Hepatocyte (in vitro differentiated cells): ENCODE measurements at regions not wholly inside any gene's neighbourhood (a gene's known extent, or its start where the extent isn't known, plus 50 kb on each side); places are given as distances from the start of the nearest gene placed in this dataset.

ENCODE experiments used
- DNase-seq: peaks from one replicate; pipeline ENCODE4 v3.0.0-alpha.2; 2016; ENCODE audit warnings: low spot score
- H2AFZ ChIP-seq: fragments of 200-600 bp; sonication (generic); 2 replicates; pipeline ENCODE4 v1.6.0; 2016; ENCODE audit warnings: antibody characterized with exemption, mild to moderate bottlenecking
- H3K27ac ChIP-seq: fragments of 200-600 bp; sonication (generic); 2 replicates; pipeline ENCODE4 v1.5.1; 2016; ENCODE audit warnings: mild to moderate bottlenecking
- H3K27me3 ChIP-seq: fragments of 200-600 bp; sonication (generic); 2 replicates; pipeline ENCODE4 v1.6.1; 2016
- H3K36me3 ChIP-seq: fragments of 200-600 bp; sonication (generic); replicated peaks from 2 replicates; pipeline ENCODE4 v1.5.1; 2016; ENCODE audit warnings: low read depth; ENCODE audit not compliant: insufficient read depth
- H3K4me1 ChIP-seq: fragments of 200-600 bp; sonication (generic); 2 replicates; pipeline ENCODE4 v1.5.1; 2016; ENCODE audit warnings: mild to moderate bottlenecking, moderate library complexity; ENCODE audit not compliant: insufficient read depth
- H3K4me2 ChIP-seq: fragments of 200-600 bp; sonication (generic); 2 replicates; pipeline ENCODE4 v1.6.0; 2016
- H3K4me3 ChIP-seq: fragments of 200-600 bp; sonication (generic); 2 replicates; pipeline ENCODE4 v1.5.1; 2016; ENCODE audit warnings: mild to moderate bottlenecking
- H3K79me2 ChIP-seq: fragments of 200-600 bp; sonication (generic); 2 replicates; pipeline ENCODE4 v1.6.0; 2017; ENCODE audit warnings: mild to moderate bottlenecking
- H3K9me2 ChIP-seq: fragments of 200-600 bp; sonication (generic); replicated peaks from 2 replicates; pipeline ENCODE4 v1.6.0; 2017; ENCODE audit warnings: mild to moderate bottlenecking; ENCODE audit not compliant: insufficient read depth
- H3K9me3 ChIP-seq: fragments of 200-600 bp; sonication (generic); 2 replicates; pipeline ENCODE4 v1.5.1; 2016; ENCODE audit warnings: low read depth, mild to moderate bottlenecking
- H4K20me1 ChIP-seq: fragments of 200-600 bp; sonication (generic); 2 replicates; pipeline ENCODE4 v1.6.0; 2016; ENCODE audit warnings: mild to moderate bottlenecking; ENCODE audit not compliant: insufficient read depth, poor library complexity, severe bottlenecking
- CTCF ChIP-seq: fragments of 200-600 bp; sonication (generic); IDR thresholded peaks from 2 replicates; pipeline ENCODE4 v1.5.1; 2016; ENCODE audit warnings: antibody characterized with exemption, mild to moderate bottlenecking; ENCODE audit not compliant: poor library complexity
- EZH2 ChIP-seq: fragments of 200-600 bp; sonication (generic); IDR thresholded peaks from 2 replicates; pipeline ENCODE4 v1.6.1; 2016; ENCODE audit warnings: antibody characterized with exemption, mild to moderate bottlenecking, borderline replicate concordance
- EZH2phosphoT487 ChIP-seq: fragments of 200-600 bp; sonication (generic); IDR thresholded peaks from one replicate; pipeline ENCODE4 v1.6.1; 2018; ENCODE audit warnings: antibody characterized with exemption, mild to moderate bottlenecking, low read depth, moderate library complexity; ENCODE audit not compliant: unreplicated experiment, severe bottlenecking
- WGBS: methylation state at CpG from one replicate; pipeline ENCODE4 v1.1.6; 2016; ENCODE audit warnings: low lambda C conversion rate; ENCODE audit errors: missing lambda C conversion rate; 5-methylcytosine and 5-hydroxymethylcytosine counted together

GRCh38 chr6:167402195-167402686, 77.4 kb downstream of the TTLL2 start:
- Histone ChIP-seq H3K9me3 (no peaks in the 10 kb centered on the region), H3K27ac (no peak overlapping the region), H3K4me2 (no peak overlapping the region), H3K4me3 (no peak overlapping the region), H3K4me1 (peaks cover 11% of the 10 kb centered on the region), H2AFZ (no peak overlapping the region), H3K79me2 (no peaks in the 10 kb centered on the region), H3K9me2 (no peaks in the 10 kb centered on the region), H3K27me3 (no peaks in the 10 kb centered on the region), H3K36me3 (no peaks in the 10 kb centered on the region), H4K20me1 (no peaks in the 10 kb centered on the region)
- TF ChIP-seq EZH2 (no peak), EZH2phosphoT487 (no peak), CTCF (no peak)
- DNase-seq, result no peak
- 90% methylated on average over 16 of the region's 16 CpGs for WGBS

GRCh38 chr6:167403427-167403826, 78.5 kb downstream of the TTLL2 start:
- WGBS, result 87% methylated on average over 4 of the region's 4 CpGs
- H2AFZ ChIP-seq, result no peak overlapping the region
- H3K9me2 ChIP-seq, result no peaks in the 10 kb centered on the region
- no peaks in the 10 kb centered on the region for H3K36me3 ChIP-seq
- TF ChIP-seq EZH2phosphoT487 (no peak), EZH2 (no peak), CTCF (no peak)
- H3K4me1 ChIP-seq, result peaks cover 2% of the 10 kb centered on the region
- no peak overlapping the region for H3K27ac ChIP-seq
- no peaks in the 10 kb centered on the region for H3K79me2 ChIP-seq
- H3K9me3 ChIP-seq, result no peaks in the 10 kb centered on the region
- H3K4me2 ChIP-seq, result no peak overlapping the region
- H3K4me3 ChIP-seq, result no peak overlapping the region
- DNase-seq, result no peak
- H3K27me3 ChIP-seq, result no peaks in the 10 kb centered on the region
- no peaks in the 10 kb centered on the region for H4K20me1 ChIP-seq

- TF ChIP-seq EZH2phosphoT487 (no peak), EZH2 (no peak), CTCF (no peak)
- Histone ChIP-seq H3K9me3 (no peaks in the 10 kb centered on the region), H3K4me2 (no peak overlapping the region), H3K27ac (no peak overlapping the region), H3K4me3 (no peak overlapping the region), H4K20me1 (no peaks in the 10 kb centered on the region), H3K79me2 (no peaks in the 10 kb centered on the region), H2AFZ (no peak overlapping the region), H3K9me2 (no peaks in the 10 kb centered on the region), H3K36me3 (no peaks in the 10 kb centered on the region), H3K4me1 (no peaks in the 10 kb centered on the region), H3K27me3 (no peaks in the 10 kb centered on the region)
- DNase-seq, result no peak
- 93% methylated on average over 17 of the region's 17 CpGs for WGBS
Observed at GRCh38 chr6:167404385-167405049, 79.6 kb downstream of the TTLL2 start.
